ENCODE measurements at regions not wholly inside any gene's neighbourhood (a gene's known extent, or its start where the extent isn't known, plus 50 kb on each side); places are given as distances from the start of the nearest gene placed in this dataset.

GRCh38 chr21:35134309-35134708 is 85.2 kb upstream of the RUNX1 start:
- no peak for TF ChIP-seq CTCF (IDR thresholded peaks at IDR 0.05; ENCODE audit: low read depth, low read length, poor library complexity, severe bottlenecking)
- no peak for TF ChIP-seq EZH2phosphoT487 (IDR thresholded peaks at IDR 0.05; ENCODE audit: borderline replicate concordance, low read length)

All from DOHH2 (cell line).